NCI-H226 (cell line): ENCODE measurements at regions not wholly inside any gene's neighbourhood (a gene's known extent, or its start where the extent isn't known, plus 50 kb on each side); places are given as distances from the start of the nearest gene placed in this dataset.
A peak's percentile ranks its signal among the peaks of the same experiment; 100 is the strongest.
"Not testable (repeated sequence)": the region's sequence is repeated elsewhere in the genome, so short reads cannot be mapped to it uniquely, and the experiment has no call there.

Experiments used
- DNase-seq: peaks from one replicate; pipeline ENCODE4 v3.0.0-alpha.2; 2015

DNA sequence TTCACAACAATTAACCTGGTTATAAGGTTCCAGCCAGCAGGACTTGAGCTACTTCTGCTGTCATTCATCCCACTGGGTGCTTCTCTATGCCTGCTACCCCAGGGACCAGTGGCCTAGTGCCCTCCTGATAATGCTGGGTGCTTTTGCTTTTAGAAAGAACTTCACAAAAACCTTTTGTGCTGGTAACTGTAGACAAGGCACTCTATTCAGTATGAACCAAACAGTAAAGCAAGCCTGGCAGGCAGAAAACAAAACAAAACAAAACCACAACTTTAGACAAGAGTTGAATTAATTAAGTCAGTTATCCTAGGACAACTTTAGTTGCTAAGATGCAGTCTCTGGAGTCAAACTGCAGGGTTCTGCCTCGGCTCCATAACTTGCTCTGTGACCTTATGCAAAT is 61.9 kb upstream of the ADGRL2 start:
- no peak for DNase-seq

DNA sequence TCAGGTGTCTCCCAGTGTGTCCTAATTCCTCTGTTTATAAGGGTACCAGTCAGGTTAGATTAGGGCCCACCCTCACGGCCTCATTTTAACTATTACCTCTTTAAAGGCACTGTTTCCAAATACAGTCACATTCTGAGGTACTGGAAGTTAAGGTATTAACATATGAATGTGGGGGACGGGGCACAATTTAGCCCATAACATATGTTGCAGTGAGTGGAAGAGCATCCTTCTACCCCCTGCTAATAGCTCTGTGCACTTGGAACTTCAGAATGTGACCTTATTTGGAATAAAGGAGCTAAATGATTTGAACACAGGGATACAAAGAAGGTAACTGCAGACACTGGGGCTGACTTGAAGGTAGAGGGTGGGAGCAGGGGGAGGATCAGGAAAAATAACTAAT is 67.3 kb upstream of the ADGRL2 start:
- DNase-seq, result no peak

GRCh38 chr1:81731989-81732388 is 68.7 kb upstream of the ADGRL2 start:
- DNase-seq, result peak; percentile 78

- no peak for DNase-seq
Observed at GRCh38 chr1:81730881-81731280, 69.9 kb upstream of the ADGRL2 start.

DNA sequence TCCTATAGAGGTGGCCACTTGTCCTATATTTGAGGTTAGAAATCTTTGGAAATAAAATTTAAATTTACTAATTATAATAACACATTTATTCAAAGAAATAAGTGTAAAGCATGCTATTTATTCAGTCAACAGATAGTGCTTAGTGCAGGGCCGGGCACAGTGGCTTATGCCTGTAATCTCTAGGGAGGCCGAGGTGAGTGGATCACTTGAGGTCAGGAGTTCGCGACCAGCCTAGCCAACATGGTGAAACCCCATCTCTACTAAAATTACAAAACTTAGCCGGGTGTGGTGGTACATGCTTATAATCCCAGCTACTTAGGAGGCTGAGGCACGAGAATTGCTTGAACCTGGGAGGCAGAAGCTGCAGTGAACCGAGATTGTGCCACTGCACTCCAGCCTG is 70.4 kb upstream of the ADGRL2 start:
- DNase-seq, result not testable (repeated sequence)

GRCh38 chr1:81729818-81730217 is 70.9 kb upstream of the ADGRL2 start:
- DNase-seq, result no peak

- DNase-seq, result no peak
Observed at GRCh38 chr1:81729239-81729638, 71.5 kb upstream of the ADGRL2 start.

DNA sequence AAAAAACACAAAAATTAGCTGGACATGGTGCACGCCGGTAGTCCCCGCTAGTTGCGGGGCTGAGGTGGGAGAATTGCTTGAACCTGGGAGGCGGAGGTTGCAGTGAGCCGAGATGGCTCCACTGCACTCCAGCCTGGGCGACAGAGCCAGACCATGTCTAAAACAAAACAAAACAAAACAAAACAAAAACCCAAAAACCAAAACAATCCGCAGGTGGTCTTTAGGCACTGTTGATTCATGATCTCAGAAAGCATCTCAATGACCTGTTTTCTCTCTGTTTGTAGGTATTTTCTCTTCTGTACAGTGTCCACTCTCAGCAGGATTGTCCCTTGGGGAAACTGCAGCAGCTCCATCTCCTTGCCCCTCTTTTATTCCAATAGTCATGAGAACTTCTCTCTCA is 74.9 kb upstream of the ADGRL2 start:
- DNase-seq, result no peak

DNA sequence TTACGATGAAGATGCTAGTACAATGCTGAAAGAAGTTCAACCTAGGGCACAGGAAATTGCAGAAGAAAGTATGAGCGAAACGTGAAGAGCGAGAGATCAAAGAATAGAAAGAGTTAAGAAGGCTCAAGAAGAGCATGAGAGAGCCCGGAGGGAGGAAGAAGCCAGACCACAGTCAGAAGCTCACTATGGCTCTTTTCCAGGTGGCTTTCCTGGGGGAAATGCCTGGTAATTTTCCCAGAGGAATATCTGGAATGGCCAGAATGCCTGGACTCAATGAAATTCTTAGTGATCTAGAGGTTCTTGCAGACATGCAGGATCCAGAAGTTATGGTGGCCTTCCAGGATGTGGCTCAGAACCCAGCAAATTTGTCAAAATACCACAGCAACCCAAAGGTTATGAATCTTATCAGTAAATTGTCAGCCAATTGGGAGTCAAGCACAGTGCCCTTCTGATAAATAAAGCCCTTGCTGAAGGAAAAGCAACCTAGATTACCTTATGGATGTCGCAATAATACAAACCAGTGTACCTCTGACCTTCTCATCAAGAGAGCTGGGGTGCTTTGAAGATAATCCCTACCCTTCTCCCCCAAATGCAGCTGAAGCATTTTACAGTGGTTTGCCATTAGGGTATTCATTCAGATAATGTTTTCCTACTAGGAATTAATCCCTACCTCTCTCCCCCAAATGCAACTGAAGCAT is 78.0 kb upstream of the ADGRL2 start:
- DNase-seq, result peak; percentile 73

DNA sequence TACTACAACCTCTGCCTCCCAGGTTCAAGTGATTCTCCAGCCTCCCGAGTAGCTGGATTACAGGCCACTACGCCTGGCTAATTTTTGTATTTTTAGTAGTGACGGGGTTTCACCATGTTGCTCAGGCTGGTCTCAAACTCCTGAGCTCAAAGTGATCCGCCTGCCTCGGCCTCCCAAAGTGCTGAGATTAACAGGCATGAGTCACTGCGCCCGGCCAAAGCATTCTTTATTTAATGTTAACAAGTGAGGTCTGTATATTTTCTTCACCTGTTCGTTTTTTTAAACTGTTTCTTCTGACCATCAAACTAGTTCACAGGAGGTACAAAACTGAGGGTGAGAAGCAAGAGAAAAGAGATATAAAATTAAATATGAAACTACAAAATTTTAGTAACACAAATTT is 80.5 kb upstream of the ADGRL2 start:
- not testable (repeated sequence) for DNase-seq

- DNase-seq, result no peak
Observed at GRCh38 chr1:81717230-81717629, 83.5 kb upstream of the ADGRL2 start.

DNA sequence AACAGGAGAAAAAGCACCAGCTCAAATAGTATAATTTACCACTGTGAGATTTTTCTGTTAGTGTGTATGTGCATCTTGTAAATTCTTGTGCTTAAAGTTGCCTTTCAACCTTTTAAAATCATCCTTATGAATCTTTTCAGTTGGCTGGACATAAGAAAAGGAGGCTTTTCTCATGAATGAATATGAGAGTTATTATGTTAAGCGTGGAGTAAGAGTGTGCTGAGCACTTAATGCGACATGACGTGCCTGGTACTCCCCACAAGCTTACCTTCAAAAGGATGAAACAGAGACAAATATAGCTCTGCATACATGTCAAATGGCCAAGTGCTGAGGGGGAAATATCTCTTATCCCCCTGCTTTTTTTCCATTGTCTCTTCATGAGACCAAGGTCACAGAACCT is 85.3 kb upstream of the ADGRL2 start:
- DNase-seq, result no peak

GRCh38 chr1:81714636-81715035 is 86.1 kb upstream of the ADGRL2 start:
- no peak for DNase-seq

- DNase-seq, result no peak
Observed at GRCh38 chr1:81712425-81712824, 88.3 kb upstream of the ADGRL2 start.

GRCh38 chr1:81710857-81711256 is 89.9 kb upstream of the ADGRL2 start:
- DNase-seq, result no peak

- DNase-seq, result no peak
Observed at GRCh38 chr1:81708250-81708649, 92.5 kb upstream of the ADGRL2 start.

DNA sequence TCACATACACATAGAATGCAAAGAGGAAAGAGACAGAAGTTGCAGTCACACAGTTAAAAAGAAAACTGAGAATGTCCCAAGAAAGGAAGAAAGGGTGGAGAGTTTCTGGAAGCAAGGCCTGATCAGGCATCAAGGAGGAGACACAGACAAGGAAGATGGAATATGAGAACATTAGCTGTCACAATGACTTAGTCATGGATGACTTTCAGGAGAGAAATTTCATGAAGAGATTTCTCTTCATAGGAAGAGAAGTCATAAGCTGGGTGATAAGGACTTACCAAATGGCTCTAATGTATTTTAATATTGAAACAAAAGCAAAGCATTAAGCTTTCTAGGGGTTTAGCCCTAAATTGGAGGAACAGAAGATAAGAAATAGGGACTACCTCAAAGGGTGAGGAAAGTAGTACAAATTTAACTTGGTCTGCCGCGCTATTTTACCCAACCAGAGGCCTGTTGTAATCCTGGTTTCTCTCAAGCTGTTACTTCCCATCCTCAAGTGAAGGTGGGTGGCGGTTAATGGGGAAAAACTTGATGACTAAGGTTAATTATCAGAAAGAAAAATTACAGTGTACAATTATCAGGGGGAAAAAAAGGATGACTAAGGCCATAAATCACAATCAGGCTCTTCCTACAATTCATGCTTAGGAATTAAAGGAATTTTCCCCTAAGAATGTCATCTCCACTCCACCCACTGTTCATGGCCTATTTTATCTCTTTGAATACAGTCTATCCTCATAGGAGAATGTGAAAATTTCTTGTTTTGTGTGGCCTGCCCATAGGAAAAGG is 93.9 kb upstream of the ADGRL2 start:
- DNase-seq, result peak; percentile 78

GRCh38 chr1:81703756-81704463 is 96.8 kb upstream of the ADGRL2 start:
- peak; percentile 61 for DNase-seq

GRCh38 chr1:81703391-81703755 is 97.4 kb upstream of the ADGRL2 start:
- DNase-seq, result peak; percentile 75

GRCh38 chr1:81702903-81703302 is 97.8 kb upstream of the ADGRL2 start:
- DNase-seq, result peak; percentile 95

- no peak for DNase-seq
Observed at GRCh38 chr1:81702079-81702715, 98.5 kb upstream of the ADGRL2 start.

DNA sequence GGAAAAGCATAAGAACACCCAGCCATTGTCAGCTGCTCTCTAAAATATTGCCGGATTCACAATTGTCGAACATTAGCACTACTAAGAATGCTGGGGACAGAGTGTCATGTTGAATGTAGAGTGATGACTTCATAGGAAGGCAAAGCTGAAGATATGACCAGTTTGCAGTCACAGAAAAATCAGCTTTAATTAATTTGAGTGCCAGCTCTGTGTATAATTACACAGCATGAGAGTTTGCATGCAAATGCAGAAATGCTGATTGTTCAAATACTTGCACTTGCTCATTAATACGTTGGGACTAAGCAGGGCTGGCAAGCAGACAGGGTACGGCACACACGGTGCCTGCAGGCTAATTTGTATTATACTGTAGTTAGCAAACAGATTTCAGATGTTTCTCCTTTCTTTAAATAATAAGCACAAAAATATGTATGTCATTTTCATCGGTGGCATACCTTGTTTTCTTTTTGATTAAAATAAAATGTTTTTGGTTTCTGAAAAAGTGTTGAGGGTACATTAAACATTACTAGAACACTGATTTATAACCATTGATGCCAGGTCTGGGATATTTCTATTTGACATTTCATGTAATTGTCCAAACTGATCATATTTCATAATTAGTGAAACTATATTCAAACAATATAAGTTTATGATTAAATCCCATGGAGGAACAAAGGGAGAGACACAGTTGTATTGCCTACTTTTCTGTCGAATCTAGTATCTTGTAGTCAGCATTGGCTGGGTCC is 99.8 kb upstream of the ADGRL2 start:
- DNase-seq, result no peak

- peak; percentile 61 for DNase-seq
Observed at GRCh38 chr1:81699234-81699633, 101.5 kb upstream of the ADGRL2 start.
